ENCODE measurements at regions not wholly inside any gene's neighbourhood (a gene's known extent, or its start where the extent isn't known, plus 50 kb on each side); places are given as distances from the start of the nearest gene placed in this dataset.
"Not testable (repeated sequence)": the region's sequence is repeated elsewhere in the genome, so short reads cannot be mapped to it uniquely, and the experiment has no call there.

- H2AFZ ChIP-seq (ENCODE audit: low read depth); POLR2A ChIA-PET: not testable (repeated sequence)
- no CpG with 5 or more reads among the region's 39 CpGs for WGBS (ENCODE audit: low lambda C conversion rate)
Measured at GRCh38 chr13:107782646-107783045, 432.7 kb downstream of the LIG4 start.

GRCh38 chr13:107778094-107778493 lies 437.2 kb downstream of the LIG4 start:
- no peaks in the 10 kb centered on the region for H3K27me3 ChIP-seq (ENCODE audit: insufficient read depth)
- H3K9me2 ChIP-seq, result no peaks in the 10 kb centered on the region
- H3F3A ChIP-seq (replicated peaks; ENCODE audit: insufficient read depth), result peaks cover 4% of the 10 kb centered on the region
- H3K79me2 ChIP-seq (ENCODE audit: insufficient read depth), result peaks cover 51% of the 10 kb centered on the region
- H3K4me2 ChIP-seq, result no peak overlapping the region
- no peaks in the 10 kb centered on the region for H3K36me3 ChIP-seq (replicated peaks in 1 of 2; ENCODE audit: control insufficient read depth in 1 of 2, insufficient read depth in 2 of 2, low read length in 1 of 2)
- ChIA-PET POLR2A (no interaction called here), CTCF (no interaction called here)
- 84% methylated on average over 1 of the region's 1 CpG for WGBS (ENCODE audit: low lambda C conversion rate)
- no peak for TF ChIP-seq YY1 (IDR thresholded peaks at IDR 0.05; ENCODE audit: low read depth)
- TF ChIP-seq RCOR1 (IDR thresholded peaks at IDR 0.05; ENCODE audit: low read length), result peak; percentile 51; the same call in 1 of the 2 replicates
- H3K4me3 ChIP-seq (ENCODE audit: low read depth in 2 of 2, low read length in 1 of 2), result no peak overlapping the region
- DNase-seq, result peak; percentile 12
- no peak overlapping the region for H2AFZ ChIP-seq (ENCODE audit: low read depth)
- peaks cover 4% of the 10 kb centered on the region; the same call in 1 of the 2 replicates for H4K20me1 ChIP-seq (ENCODE audit: insufficient read depth)
- H3K9me3 ChIP-seq, result no peaks in the 10 kb centered on the region
- H3K4me1 ChIP-seq (ENCODE audit: control insufficient read depth in 1 of 2, insufficient read depth in 2 of 2, low read depth in 1 of 2, low read length in 1 of 2), result peaks cover 2% of the 10 kb centered on the region in 2 experiments; a peak in 2 of 4 replicates
- H3K27ac ChIP-seq (ENCODE audit: low read depth in 2 of 2, low read length in 1 of 2), result no peak overlapping the region
- H3K9ac ChIP-seq, result no peak overlapping the region

More at GRCh38 chr13:107782646-107783045, 432.7 kb downstream of the LIG4 start:
- H3K4me3 ChIP-seq (ENCODE audit: low read depth in 2 of 2, low read length in 1 of 2); H3K4me2 ChIP-seq; H3K27ac ChIP-seq (ENCODE audit: low read depth in 2 of 2, low read length in 1 of 2); H3F3A ChIP-seq (replicated peaks; ENCODE audit: insufficient read depth); H3K9me2 ChIP-seq; H3K9ac ChIP-seq; CTCF ChIA-PET; DNase-seq; H3K4me1 ChIP-seq (ENCODE audit: control insufficient read depth in 1 of 2, insufficient read depth in 2 of 2, low read depth in 1 of 2, low read length in 1 of 2); H3K27me3 ChIP-seq (ENCODE audit: insufficient read depth); H3K36me3 ChIP-seq (replicated peaks in 1 of 2; ENCODE audit: control insufficient read depth in 1 of 2, insufficient read depth in 2 of 2, low read length in 1 of 2); H3K9me3 ChIP-seq; H4K20me1 ChIP-seq (ENCODE audit: insufficient read depth): not testable (repeated sequence)
- H3K79me2 ChIP-seq (ENCODE audit: insufficient read depth), result peaks cover 32% of the 10 kb centered on the region

GRCh38 chr13:107770541-107770940 lies 444.8 kb downstream of the LIG4 start:
- ChIA-PET POLR2A (no interaction called here), CTCF (interaction anchor here (1.2 kb wide), 1 partner anchor 97 kb away, joined by 3 read pairs; a partner anchor contains a TSS)
- Histone ChIP-seq H3K27me3 (ENCODE audit: insufficient read depth) (no peaks in the 10 kb centered on the region), H3K9ac (no peak overlapping the region), H3K36me3 (replicated peaks in 1 of 2; ENCODE audit: control insufficient read depth in 1 of 2, insufficient read depth in 2 of 2, low read length in 1 of 2) (peaks cover 0 to 3% of the 10 kb centered on the region in 2 experiments), H2AFZ (ENCODE audit: low read depth) (no peak overlapping the region), H3K79me2 (ENCODE audit: insufficient read depth) (peaks cover 74% of the 10 kb centered on the region), H3K9me2 (no peaks in the 10 kb centered on the region), H3K9me3 (no peaks in the 10 kb centered on the region), H3K4me2 (no peak overlapping the region), H3F3A (replicated peaks; ENCODE audit: insufficient read depth) (peaks cover 9% of the 10 kb centered on the region), H3K27ac (ENCODE audit: low read depth in 2 of 2, low read length in 1 of 2) (no peak overlapping the region), H3K4me1 (ENCODE audit: control insufficient read depth in 1 of 2, insufficient read depth in 2 of 2, low read depth in 1 of 2, low read length in 1 of 2) (peaks cover 12 to 18% of the 10 kb centered on the region in 2 experiments; a peak in 2 of 4 replicates), H3K4me3 (ENCODE audit: low read depth in 2 of 2, low read length in 1 of 2) (no peak overlapping the region), H4K20me1 (ENCODE audit: insufficient read depth) (peaks cover 4% of the 10 kb centered on the region; the same call in 1 of the 2 replicates)
- no peak for DNase-seq
- TF ChIP-seq RXRA (IDR thresholded peaks at IDR 0.05; ENCODE audit: borderline replicate concordance, low read depth) (no peak), FOSL2 (IDR thresholded peaks at IDR 0.05; ENCODE audit: borderline replicate concordance, low read depth) (no peak), RAD21 (IDR thresholded peaks at IDR 0.05; ENCODE audit: low read length) (no peak), IRF3 (IDR thresholded peaks at IDR 0.05; ENCODE audit: low read depth, low read length) (no peak), SMC3 (IDR thresholded peaks at IDR 0.05; ENCODE audit: low read depth, low read length) (no peak), TAF1 (IDR thresholded peaks at IDR 0.05; ENCODE audit: borderline replicate concordance, low read depth, low read length) (no peak), TCF12 (IDR thresholded peaks at IDR 0.05) (no peak), NFIC (IDR thresholded peaks at IDR 0.05; ENCODE audit: borderline replicate concordance) (no peak), USF2 (IDR thresholded peaks at IDR 0.05; ENCODE audit: borderline replicate concordance, low read depth, low read length) (no peak), ZBTB33 (IDR thresholded peaks at IDR 0.05; ENCODE audit: borderline replicate concordance, low read depth) (no peak), MXI1 (IDR thresholded peaks at IDR 0.05; ENCODE audit: low read depth, low read length) (no peak), MEF2A (IDR thresholded peaks at IDR 0.05; ENCODE audit: borderline replicate concordance, low read depth) (no peak), FOXJ3 (CRISPR knock-in tag; IDR thresholded peaks at IDR 0.05) (no peak), EZH2phosphoT487 (IDR thresholded peaks at IDR 0.05; ENCODE audit: borderline replicate concordance, low read depth) (no peak)
